H1 (cell line): ENCODE measurements at regions not wholly inside any gene's neighbourhood (a gene's known extent, or its start where the extent isn't known, plus 50 kb on each side); places are given as distances from the start of the nearest gene placed in this dataset.
"Not testable (repeated sequence)": the region's sequence is repeated elsewhere in the genome, so short reads cannot be mapped to it uniquely, and the experiment has no call there.

ENCODE experiments used
- CREB1 ChIP-seq: IDR thresholded peaks from 2 replicates; pipeline ENCODE4 v1.6.1; 2012; ENCODE audit warnings: inconsistent platforms
- CTCF ChIP-seq, 3 experiments: IDR thresholded peaks; 1 replicate in 2 of 3; 2 replicates in 1 of 3; pipeline versions ENCODE4 v1.5.1 to v1.6.1; 2011; ENCODE audit warnings: low read length in 3 of 3, mild to moderate bottlenecking in 3 of 3, inconsistent platforms in 2 of 3, low read depth in 1 of 3, moderate library complexity in 1 of 3; ENCODE audit not compliant: insufficient read depth in 1 of 3; ENCODE audit errors: control extremely low read depth in 1 of 3
- HDAC2 ChIP-seq, 2 experiments: fragments of 300-600 bp in 1 of 2; sonication (generic) in 1 of 2; IDR thresholded peaks; 2 replicates each; pipeline ENCODE4 v1.6.1; 2011 to 2012; ENCODE audit warnings: low read depth in 2 of 2, low read length in 2 of 2, mild to moderate bottlenecking in 2 of 2, moderate library complexity in 2 of 2, borderline replicate concordance in 1 of 2, inconsistent platforms in 1 of 2
- MAX ChIP-seq: IDR thresholded peaks from 2 replicates; pipeline ENCODE4 v1.6.1; 2012; ENCODE audit warnings: inconsistent platforms
- POLR2AphosphoS5 ChIP-seq: IDR thresholded peaks from 2 replicates; pipeline ENCODE4 v1.6.1; 2011; ENCODE audit warnings: low read depth, low read length
- USF2 ChIP-seq: IDR thresholded peaks from 2 replicates; pipeline ENCODE4 v1.6.1; 2011; ENCODE audit warnings: low read length, improper control_type of control experiment

GRCh38 chr4:3586596-3586995, 54.4 kb upstream of the LRPAP1 start:
- not testable (repeated sequence) for TF ChIP-seq CTCF (IDR thresholded peaks at IDR 0.05; ENCODE audit: control extremely low read depth in 1 of 3, insufficient read depth in 1 of 3, low read depth in 1 of 3, low read length in 3 of 3); MAX; USF2; CREB1; HDAC2 (IDR thresholded peaks at IDR 0.05; ENCODE audit: borderline replicate concordance in 1 of 2, low read depth in 2 of 2, low read length in 2 of 2); POLR2AphosphoS5
